HG03457 (cell line): ENCODE measurements at regions not wholly inside any gene's neighbourhood (a gene's known extent, or its start where the extent isn't known, plus 50 kb on each side); places are given as distances from the start of the nearest gene placed in this dataset.

ENCODE experiments used
- ATAC-seq: cut with Tn5 transposase; IDR thresholded peaks from one replicate; pipeline ENCODE4 v1.9.1; 2021; ENCODE audit warnings: moderate number of reproducible peaks; ENCODE audit not compliant: unreplicated experiment

GRCh38 chr3:106635271-106635670, 742.0 kb upstream of the CCDC54 start:
- ATAC-seq, result no peak

DNA sequence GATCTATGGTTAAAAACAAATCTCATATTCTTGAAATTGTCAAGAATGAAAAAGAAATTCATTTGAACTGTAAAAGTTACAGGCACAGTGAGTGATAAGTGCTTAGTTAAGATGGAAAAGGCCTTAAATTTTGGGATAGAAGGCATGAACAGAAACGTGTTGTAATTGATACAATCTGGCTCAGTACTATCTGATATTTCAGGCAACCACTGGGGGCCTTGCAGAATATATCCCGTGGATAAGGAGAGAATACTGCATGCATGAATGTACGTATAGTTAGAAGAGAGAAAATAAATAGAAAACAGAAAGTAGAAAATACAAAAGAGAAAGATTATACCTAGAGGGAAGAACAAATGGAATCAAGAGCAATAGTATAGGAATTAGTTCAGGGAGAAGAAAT, 741.4 kb upstream of the CCDC54 start:
- ATAC-seq, result no peak

DNA sequence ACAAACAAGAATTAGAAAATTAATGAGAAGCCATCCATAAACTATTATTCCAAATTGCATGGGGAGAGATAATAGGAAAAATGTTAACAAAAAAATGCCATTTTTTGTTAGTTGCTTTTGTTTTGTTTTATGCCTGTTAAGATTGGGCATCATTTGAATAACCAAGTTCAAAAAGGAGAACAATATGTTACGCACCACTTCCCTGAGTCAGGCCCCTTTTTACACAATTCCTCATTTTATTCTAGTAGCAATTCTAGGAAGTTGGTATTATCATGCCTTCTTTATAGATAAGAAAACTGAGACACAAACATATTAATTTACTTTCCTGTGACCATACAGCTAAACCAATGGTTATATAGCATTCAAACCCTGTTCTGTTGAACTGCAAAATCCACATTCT, 736.9 kb upstream of the CCDC54 start:
- no peak for ATAC-seq

DNA sequence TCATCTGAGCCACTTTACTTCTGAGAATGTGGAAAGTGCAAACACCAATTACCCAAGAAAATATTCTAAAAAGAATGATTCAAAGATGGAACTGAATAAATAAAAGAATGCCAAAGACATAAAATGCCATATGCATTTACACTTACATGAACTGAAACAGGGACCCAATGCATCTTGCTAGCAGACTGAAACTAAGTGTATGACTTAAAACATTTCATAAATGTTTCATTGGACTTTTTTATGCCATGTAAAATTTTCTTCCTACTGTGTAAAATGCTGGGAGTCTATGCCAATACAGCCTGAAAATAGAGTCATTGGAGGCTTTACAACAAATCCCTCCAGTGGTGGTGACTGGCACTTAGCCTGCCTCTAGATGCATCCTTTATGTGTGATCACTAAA, 735.1 kb upstream of the CCDC54 start:
- no peak for ATAC-seq

DNA sequence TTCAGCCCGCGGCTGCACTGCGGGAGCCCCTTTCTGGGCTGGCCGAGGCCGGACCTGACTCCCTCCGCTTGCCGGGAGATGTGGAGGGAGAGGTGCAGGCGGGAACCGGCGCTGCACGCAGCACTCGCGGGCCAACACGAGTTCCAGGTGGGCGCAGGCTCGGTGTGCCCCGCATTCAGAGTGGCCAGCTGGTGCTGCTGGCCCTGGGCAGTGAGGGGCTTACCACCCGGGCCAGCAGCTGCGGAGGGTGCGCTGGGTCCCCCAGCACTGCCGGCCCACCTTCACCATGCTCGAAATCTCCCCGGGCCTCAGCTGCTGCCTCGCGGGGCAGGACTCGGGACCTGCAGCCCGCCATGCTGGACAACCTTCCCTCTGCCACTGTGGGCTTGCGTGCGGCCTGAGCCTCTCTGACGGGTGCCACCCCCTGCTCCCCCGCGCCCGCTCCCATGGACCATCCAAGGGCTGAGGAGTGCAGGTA, 733.5 kb upstream of the CCDC54 start:
- ATAC-seq, result no peak

DNA sequence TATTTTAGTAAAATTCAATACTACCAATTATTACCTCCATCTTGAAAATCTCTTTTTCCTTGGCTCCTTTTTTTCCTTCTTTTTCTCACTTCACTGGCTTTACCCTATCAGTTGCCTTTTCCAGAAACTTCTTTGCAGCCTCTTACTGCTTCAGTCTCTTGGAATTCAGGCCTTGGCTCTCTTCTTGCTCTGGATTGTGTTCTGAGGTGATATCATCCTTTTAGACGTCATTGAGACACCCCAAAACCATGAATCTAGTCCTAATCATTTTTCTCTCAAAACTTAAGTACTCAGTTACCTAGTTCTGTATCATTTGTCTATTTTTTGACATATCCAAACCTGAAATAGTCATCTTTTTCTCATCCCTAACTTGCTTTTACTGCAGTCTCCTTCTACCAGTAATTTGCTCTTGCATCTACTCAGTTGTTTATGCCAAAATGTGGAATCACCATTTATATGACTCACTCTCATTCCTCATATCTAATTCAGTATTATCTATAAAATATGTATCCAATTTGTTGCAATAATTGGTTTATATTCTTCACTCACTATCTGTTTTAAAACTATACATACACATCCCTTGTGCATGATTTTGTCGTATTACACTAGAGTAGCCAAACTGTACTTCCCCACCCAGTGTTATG, 703.2 kb upstream of the CCDC54 start:
- ATAC-seq, result no peak

DNA sequence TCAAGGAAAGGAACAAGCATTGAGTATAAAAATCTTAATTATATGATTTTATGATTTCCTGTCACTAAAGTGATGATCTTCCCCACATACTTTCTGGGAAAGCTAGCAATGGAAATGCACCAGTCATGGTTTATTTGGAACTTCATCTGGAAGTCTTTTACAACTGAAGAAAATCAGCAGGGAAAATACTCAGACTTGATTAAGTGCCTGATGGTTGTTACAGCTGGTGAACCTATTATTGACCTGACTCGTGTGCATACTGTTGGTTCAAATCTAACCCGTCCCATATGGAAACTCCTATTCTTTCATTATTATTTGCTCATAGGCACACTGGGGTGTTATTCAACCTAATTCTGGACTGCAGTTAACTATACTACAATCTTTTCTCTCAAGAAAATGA, 701.8 kb upstream of the CCDC54 start:
- ATAC-seq, result no peak

- ATAC-seq, result no peak
Observed at GRCh38 chr3:106678657-106679390, 698.4 kb upstream of the CCDC54 start.

DNA sequence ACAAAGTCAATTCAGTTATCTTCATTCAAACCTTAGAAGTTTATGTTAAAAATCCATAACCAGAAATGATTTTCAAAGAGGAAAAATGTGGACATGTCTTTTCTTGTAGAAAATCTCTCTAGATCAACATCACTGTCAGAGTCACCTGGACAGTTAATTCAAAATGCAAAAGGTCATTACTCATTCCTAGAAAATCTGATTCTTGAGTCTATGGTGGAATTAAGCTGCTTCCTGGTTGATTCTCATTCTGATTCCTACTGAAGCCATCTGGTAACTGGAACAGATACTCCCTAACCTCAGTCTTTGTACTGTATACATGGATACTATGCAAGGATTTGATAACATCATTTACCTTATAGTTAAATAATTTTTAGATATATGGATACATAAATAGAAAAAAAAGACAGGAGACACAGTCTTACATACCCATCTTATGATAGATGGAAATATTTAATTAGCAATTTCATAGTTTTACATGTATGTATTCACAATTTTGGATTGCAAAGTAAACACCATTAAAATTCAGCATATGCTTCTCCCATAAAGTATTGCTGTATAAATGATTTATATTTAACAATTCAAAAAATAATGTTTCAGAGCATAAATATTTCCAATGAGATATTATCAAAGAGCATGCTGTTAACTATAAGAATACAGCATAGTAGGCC, 693.2 kb upstream of the CCDC54 start:
- ATAC-seq, result no peak

GRCh38 chr3:106685745-106686144, 691.5 kb upstream of the CCDC54 start:
- no peak for ATAC-seq

- ATAC-seq, result no peak
Observed at GRCh38 chr3:106687905-106688304, 689.3 kb upstream of the CCDC54 start.

- ATAC-seq, result no peak
Observed at GRCh38 chr3:106688464-106688863, 688.8 kb upstream of the CCDC54 start.

GRCh38 chr3:106691476-106691875, 685.8 kb upstream of the CCDC54 start:
- ATAC-seq, result no peak

GRCh38 chr3:106692624-106693023, 684.6 kb upstream of the CCDC54 start:
- ATAC-seq, result no peak

DNA sequence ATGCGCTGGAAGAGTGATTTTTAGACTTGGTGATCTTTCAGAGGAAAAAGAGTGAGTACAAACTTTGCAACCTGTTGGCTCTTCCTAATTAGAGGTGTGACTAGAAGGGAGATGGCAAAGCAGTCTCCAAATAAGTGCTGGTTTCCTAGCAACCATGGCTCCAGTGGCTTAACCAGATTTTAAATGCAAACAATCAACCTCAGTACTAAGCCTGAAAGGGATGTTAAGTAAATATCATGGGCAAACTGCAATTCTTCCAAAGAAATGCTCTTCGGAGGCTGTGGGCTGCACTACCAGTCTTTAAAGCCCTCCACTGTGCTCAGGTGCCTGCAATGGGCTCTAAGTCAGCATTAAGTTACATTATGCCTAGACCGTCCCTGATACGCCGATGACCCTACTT, 678.1 kb upstream of the CCDC54 start:
- ATAC-seq, result no peak

DNA sequence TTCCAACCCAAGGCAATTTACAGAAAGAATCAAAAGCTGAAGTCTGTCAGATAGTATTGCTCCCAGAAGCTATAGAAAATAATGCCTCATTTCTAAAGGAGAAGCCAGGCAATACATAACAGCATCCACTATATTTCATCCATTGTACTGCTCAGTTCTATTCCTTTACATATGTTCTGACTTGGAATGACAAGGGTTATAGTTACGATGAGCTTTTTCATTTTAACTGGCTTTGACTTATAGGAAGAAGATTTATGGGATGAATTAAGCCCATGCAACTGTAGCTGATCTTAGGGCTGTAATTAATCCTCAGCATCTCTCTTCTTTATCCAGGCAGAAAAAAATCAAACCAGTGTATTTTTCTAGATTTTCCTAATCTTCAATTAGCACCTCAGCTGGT, 676.3 kb upstream of the CCDC54 start:
- ATAC-seq, result no peak

DNA sequence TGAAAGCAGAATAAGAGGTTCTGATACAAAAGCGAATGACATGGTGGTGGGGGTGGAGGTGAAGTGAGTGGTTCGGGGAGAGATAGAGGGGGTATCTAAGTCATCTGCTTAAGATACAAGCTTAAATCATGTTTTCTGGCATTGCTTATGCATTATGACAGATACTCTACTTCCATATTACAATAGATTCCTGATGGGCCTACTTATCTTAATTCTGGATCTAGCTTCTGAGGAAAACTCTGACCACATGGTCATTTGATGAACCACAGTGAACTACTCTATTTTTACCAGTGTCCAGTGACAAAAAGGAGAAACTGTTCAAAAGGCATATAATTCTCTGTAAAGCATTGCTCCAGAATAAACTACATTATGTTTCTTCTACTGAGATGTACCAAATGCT, 673.7 kb upstream of the CCDC54 start:
- no peak for ATAC-seq

- no peak for ATAC-seq
Observed at GRCh38 chr3:106707347-106707746, 669.9 kb upstream of the CCDC54 start.

GRCh38 chr3:106710596-106710995, 666.6 kb upstream of the CCDC54 start:
- no peak for ATAC-seq

DNA sequence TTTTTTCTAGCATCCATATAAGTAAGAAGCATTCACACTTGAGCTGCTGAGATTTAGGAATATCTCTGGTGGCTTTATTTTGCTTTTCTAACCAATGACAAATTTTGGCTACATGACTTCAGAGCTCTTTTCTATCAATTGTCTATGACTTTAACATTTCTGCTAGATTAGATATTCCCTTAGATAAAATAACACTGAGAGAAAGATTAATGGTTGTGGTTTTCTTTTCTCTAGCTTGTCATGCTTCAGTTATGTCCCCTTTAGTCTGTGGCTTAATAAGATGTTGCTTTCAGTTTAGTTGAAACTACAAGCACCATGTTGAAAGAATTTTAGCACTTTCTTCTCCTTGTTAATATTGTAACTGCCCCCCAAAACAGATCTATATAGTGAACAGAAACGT, 665.6 kb upstream of the CCDC54 start:
- ATAC-seq, result no peak

GRCh38 chr3:106714400-106714799, 662.8 kb upstream of the CCDC54 start:
- ATAC-seq, result no peak

DNA sequence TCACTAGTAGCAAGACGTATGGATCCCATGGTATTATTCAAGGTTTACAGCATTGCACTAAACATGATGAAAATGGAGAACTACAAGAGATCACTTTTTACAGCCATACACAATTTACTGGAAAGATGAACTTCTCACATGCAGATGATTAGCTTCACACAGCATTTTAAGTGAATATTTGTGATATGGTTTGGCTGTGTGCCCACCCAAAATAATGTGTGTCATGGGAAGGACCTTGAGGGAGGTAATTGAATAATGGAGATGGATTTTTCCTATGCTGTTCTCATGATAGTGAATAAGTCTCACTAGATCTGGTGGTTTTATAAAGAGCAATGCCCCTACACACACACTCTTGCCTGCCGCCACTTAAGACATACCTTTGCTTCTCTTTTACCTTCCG, 662.0 kb upstream of the CCDC54 start:
- no peak for ATAC-seq
